HG03196 (cell line): ENCODE measurements at regions not wholly inside any gene's neighbourhood (a gene's known extent, or its start where the extent isn't known, plus 50 kb on each side); places are given as distances from the start of the nearest gene placed in this dataset.
"Not testable (repeated sequence)": the region's sequence is repeated elsewhere in the genome, so short reads cannot be mapped to it uniquely, and the experiment has no call there.

Experiments used
- ATAC-seq: cut with Tn5 transposase; IDR thresholded peaks from one replicate; pipeline ENCODE4 v1.9.1; 2021; ENCODE audit not compliant: unreplicated experiment

- no peak for ATAC-seq
Measured at GRCh38 chr4:79178760-79179159, 147.1 kb downstream of the NAA11 start.

- ATAC-seq, result no peak
Measured at GRCh38 chr4:79177388-79177787, 148.5 kb downstream of the NAA11 start.

DNA sequence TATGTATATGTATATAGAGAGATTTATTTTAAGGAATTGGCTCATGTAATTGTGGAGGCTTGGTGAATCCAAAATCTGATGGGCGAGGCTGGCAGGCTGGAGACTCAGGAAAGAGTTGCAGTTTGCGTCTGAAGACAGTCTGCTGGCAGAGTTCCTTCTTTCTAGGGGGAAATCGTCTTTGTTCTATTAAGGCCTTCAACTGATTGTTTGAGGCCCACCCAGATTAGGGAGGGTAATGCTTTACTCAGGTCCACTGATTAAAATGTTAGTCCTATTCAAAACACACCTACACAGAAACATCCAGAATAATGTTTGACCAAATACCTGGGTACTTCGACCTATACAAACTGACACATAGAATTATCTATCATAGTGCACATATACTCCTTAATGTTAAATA, 149.5 kb downstream of the NAA11 start:
- ATAC-seq, result no peak

DNA sequence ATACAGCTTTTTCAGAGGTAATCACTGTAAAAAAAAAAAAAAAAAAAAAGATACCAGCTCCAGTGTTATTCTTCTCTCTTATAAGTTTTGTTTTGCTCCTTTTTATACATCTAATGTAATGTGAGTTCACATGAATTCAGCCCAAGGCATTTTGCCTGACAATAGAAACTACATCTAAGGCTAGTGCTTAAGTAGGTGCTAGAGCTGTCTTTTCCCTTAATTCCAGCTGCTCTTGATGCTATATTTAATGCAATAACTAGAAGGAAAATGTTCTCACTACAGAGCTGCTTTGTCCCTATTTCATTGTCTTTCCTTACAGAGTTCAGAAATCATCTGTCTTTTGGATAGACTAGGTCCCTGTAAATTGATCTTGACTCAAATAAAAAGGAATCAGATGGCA, 150.1 kb downstream of the NAA11 start:
- no peak for ATAC-seq

DNA sequence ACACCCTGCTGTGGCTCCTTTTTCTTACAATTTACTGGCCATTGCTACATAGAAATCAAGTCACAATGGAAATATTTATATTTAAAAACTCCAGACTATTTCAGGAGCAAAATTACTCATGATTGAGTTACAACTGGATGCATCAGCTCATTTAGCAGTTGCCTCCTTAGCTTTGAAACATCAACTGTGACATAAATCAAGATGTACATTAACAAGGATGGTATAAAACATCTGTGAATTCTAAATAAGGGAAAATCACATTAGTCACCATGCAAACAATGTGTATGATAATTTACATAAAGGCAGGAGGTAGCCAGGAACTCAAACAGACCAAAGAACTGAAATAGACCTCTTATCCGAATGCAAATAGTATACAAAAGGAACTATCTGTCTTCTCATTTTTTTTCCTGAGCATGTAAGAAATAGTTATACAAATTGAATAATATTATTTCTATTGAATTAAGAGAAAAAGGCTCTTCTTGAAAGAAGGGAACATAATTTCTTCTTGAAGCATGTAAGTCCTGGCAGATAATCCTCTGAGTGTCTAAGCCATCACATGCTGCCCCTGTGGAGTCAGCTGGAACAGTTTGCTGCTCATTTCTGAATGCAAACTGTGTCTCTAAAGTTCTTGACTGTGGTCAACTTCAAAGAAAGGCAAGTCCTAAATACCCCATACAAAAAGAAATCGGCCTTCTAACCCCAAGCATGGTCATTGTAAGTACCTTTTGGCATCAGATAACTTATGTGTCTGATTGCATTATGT, 151.2 kb downstream of the NAA11 start:
- no peak for ATAC-seq

- ATAC-seq, result no peak
Measured at GRCh38 chr4:79173186-79173585, 152.7 kb downstream of the NAA11 start.

DNA sequence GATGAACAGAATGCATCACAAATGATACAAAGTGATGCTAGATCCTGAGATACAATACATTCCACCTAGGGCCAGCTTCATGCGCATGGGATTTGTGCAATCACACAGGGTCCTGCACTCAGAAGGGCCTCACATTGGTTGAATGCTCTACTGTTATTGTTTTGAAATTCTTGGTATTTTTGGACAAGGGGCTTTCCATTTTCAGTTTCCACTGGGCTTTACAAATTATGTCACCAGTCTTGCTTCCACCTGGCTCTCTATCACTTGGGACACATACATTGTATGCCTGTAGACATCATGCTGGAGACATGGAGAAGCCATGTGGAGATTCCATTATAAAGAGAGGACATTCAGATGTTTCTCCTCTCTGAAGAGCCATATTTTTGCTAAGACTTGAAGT, 155.8 kb downstream of the NAA11 start:
- no peak for ATAC-seq

DNA sequence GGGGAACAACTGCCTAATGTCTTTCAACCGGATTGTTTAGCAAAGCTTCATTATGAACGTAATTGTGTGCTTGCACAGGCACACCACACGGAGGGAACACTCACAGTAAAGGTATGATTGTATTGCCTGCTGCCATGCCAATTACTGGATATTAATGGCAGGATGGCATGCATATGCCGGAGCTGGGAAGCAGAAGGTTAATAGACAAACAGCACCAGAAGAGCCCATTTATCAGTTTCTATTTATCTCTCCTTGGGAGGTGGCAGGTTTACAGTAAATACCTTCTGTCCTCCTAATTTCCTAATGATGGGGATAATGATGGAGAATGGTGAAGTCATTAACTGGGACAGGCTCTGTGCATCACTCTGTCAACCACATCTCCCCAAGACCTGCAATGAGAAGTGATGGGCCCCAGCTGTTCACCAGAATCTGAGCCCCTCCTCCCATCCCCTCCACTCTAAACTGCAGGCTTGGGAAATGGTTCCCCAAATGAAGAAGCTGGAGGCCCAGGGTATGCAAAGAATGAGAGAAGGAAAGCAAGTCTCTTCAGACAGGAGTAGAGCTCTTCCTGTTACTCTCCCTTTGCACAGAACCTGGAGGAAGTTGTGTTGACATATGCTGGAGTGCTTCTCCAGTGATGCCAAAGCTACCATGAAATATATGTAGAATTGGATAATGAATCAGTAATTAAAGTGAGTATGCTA, 160.8 kb downstream of the NAA11 start:
- no peak for ATAC-seq

- ATAC-seq, result no peak
Measured at GRCh38 chr4:79163981-79164490, 161.8 kb downstream of the NAA11 start.

GRCh38 chr4:79160962-79161361, 164.9 kb downstream of the NAA11 start:
- no peak for ATAC-seq

GRCh38 chr4:79158705-79159104, 167.2 kb downstream of the NAA11 start:
- ATAC-seq, result not testable (repeated sequence)

DNA sequence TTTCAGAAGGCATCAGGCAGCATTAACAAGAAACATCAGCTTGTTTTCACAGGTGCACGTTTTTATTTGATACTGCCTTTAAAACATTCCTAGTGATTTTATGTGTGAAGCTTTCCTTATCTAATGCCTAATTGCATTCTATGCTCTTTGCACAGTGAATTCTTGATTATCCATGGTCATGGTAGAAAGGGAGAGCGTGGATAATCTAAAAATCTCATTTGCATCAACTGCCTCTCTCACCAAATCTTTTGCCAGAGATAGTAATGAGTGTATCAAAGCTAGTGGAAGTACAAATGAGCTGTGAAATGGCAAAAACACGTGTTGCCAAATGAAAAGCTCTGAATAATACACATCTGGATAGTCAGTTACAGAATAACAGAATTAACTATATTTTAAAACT, 170.5 kb downstream of the NAA11 start:
- ATAC-seq, result no peak

DNA sequence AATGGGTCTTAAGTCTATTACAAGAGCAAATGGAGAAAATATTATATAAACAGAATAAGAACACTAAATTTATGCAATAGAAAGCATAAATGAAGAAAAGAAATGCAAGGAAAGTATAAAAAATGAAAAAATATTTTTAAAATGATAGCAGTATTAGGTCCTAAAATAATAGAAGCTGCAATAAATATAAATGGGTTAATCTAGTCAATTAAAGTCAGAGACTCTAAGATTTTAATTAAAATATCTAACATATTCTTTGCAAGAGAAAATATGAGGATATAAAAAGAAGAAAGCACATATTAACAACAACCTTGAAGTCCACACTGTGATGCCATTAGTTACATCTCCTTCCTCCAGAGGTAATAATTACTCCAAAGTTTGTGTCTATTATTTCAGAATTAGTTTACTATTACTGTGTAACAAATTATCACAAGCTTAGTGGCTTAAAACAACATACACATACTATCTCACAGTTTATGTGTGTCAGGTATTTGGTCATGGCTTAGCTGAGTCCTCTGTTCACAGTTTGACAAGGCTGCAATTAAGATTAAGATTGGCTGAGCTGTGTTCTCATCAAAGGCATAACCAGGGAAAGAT, 174.9 kb downstream of the NAA11 start:
- no peak for ATAC-seq

GRCh38 chr4:79148369-79148768, 177.5 kb downstream of the NAA11 start:
- no peak for ATAC-seq

DNA sequence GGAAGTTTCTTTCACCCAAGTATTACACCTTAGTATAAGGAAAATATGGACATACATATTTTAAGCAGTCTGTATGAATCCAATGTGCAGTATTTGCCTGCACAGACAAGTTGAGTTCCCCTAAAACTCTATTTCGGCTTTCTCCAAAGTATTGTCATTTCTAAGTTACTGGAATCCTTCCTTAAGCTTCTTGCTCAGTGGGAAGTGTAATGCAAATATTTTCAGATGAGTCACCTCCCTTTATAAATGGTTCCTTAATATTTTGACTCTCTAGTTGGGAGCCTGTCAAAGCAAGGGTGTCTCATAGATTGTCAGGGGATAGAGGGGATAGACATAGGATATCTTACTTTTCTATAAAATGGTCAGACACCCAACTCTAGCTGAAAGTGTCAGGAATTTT, 178.6 kb downstream of the NAA11 start:
- ATAC-seq, result no peak

GRCh38 chr4:79141530-79141929, 184.3 kb downstream of the NAA11 start:
- ATAC-seq, result no peak

DNA sequence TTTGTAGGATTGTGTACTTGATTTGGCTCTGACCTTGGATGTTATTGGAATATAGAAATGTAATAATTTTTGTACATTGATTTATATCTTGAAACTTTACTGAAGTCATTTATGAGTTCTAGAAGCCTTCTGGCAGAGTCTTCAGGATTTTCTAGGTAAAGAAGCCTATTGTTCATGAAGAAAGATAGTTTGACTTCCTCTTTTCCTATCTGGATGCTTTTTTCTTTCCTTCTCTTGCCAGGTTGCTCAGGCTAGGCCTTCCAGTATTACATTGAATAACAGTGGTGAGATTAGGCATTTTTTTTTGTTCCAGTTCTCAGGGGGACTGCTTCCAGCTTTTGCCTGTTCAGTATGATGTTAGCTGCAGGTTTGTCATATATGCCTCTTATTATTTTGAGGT, 191.1 kb downstream of the NAA11 start:
- ATAC-seq, result no peak

DNA sequence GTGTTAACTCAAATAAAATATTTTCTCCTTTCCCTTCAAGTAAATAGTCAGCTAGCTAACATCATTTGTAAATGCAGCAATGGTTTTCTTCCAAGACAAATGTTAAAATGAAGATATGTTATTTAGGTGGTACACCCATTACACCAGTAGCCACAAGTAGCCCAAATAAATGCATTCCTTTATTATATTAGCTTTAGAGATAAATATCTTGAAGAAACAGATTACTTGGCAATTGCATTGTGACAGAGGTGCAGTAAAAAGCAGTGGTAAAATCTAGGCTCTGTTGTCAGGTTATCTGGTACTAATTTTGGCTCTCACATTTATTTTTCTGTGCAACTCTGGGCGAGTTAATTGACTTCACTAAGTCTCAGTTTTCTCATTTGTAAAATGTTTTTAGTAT, 193.0 kb downstream of the NAA11 start:
- no peak for ATAC-seq

DNA sequence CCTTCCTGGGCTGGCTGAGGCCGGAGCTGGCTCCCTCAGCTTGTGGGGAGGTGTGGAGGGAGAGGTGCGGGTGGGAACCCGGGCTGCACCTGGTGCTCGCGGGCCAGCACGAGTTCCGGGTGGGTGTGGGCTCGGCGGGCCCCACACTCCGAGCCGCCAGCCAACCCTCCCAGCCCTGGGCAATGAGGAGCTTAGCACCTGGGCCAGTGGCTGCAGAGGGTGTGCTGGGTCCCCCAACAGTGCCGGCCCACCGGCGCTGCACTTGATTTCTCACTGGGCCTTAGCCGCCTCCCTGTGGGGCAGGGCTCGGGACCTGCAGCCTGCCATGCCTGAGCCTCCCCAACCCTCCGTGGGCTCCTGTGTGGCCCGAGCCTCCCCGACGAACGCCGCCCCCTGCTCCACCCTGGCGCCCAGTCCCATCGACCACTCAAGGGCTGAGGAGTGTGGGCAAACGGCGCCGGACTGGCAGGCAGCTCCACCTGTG, 182.7 kb upstream of the PAQR3 start:
- no peak for ATAC-seq

- ATAC-seq, result no peak
Measured at GRCh38 chr4:79121223-79121622, 182.0 kb upstream of the PAQR3 start.

DNA sequence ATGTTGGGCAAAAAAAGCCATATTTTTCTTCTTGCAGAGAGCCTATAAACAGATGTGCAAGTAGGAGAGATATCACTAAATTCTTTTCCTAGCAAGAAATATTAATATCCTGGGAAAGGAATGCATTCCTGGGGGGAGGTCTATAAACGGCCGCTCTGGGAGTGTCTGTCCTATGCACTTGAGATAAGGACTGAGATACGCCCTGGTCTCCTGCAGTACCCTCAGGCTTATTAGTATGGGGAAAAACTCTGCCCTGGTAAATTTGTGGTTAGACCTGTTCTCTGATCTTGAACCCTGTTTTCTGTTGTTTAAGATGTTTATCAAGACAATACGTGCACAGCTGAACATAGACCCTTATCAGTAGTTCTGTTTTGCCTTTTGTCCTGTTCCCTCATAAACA, 177.8 kb upstream of the PAQR3 start:
- ATAC-seq, result not testable (repeated sequence)

DNA sequence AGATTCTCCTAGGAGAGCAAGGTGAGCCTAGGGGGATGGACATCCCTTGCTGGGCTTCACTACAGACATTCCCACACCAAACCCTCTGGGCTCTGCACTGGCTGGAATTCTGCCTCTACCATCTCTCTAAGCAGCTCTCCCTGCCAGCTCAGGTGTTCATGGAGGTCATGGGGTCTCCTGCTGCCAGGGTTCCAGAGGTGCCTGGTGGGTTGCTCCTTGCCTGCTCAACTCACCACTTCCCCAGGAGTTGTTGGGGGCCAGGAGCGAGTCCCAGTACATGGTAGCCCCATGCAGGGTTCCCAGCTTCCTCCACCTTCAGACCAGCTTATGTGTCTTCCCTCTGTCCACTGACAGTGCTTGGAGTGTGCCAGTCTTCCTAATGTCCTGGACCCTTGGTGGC, 167.8 kb upstream of the PAQR3 start:
- no peak for ATAC-seq
